ENCODE measurements at regions not wholly inside any gene's neighbourhood (a gene's known extent, or its start where the extent isn't known, plus 50 kb on each side); places are given as distances from the start of the nearest gene placed in this dataset.

GRCh38 chr1:79595931-79596330, 589.4 kb upstream of the ADGRL4 start (continued):
- TF ChIP-seq REST (IDR thresholded peaks at IDR 0.05) (no peak), GABPA (IDR thresholded peaks at IDR 0.05 in 1 of 2, conservative IDR thresholded peaks at IDR 0.05 in 1 of 2) (no peak)

GRCh38 chr1:79594121-79594698, 587.7 kb upstream of the ADGRL4 start:
- 87% methylated on average over 17 of the region's 17 CpGs for WGBS
- Histone ChIP-seq H3K36me3 (ENCODE audit: control insufficient read depth in 4 of 4, insufficient read depth in 3 of 4, low read depth in 1 of 4, low read length in 3 of 4) (no peaks in the 10 kb centered on the region), H3K9ac (ENCODE audit: low read depth in 1 of 2, low read length in 2 of 2) (no peak overlapping the region)

More at GRCh38 chr1:79594121-79594698, 587.7 kb upstream of the ADGRL4 start:
- Histone ChIP-seq H3K27me3 (ENCODE audit: control insufficient read depth in 4 of 4, insufficient read depth in 4 of 4, low read length in 3 of 4) (no peaks in the 10 kb centered on the region), H3K4me1 (ENCODE audit: control insufficient read depth in 4 of 4, insufficient read depth in 4 of 4, low read length in 3 of 4) (no peaks in the 10 kb centered on the region), H3K27ac (ENCODE audit: low read depth in 1 of 2, low read length in 2 of 2) (no peak overlapping the region), H3K9me3 (ENCODE audit: control insufficient read depth in 4 of 4, low read length in 3 of 4) (no peaks in the 10 kb centered on the region), H3K4me3 (ENCODE audit: low read depth in 1 of 3, low read length in 3 of 3) (no peak overlapping the region)
- DNase-seq (ENCODE audit: low spot score), result no peak
- TF ChIP-seq HNF4G (IDR thresholded peaks at IDR 0.05) (no peak), NR2F2 (IDR thresholded peaks at IDR 0.05) (no peak), CTCF (IDR thresholded peaks at IDR 0.05; ENCODE audit: low read depth, low read length, missing input control) (no peak), ZBTB33 (IDR thresholded peaks at IDR 0.05) (no peak), RXRA (IDR thresholded peaks at IDR 0.05) (no peak), FOXA1 (IDR thresholded peaks at IDR 0.05) (no peak), FOXA2 (IDR thresholded peaks at IDR 0.05) (no peak), MAX (IDR thresholded peaks at IDR 0.05) (no peak)

Measured in liver (tissue), 8 donors.